RWPE2 (cell line): ENCODE measurements at regions not wholly inside any gene's neighbourhood (a gene's known extent, or its start where the extent isn't known, plus 50 kb on each side); places are given as distances from the start of the nearest gene placed in this dataset.

Experiments used
- ATAC-seq: fragments of 200-7000 bp; cut with Tn5 transposase; 3 replicates; pipeline ENCODE4 v1.9.1; 2021; ENCODE audit warnings: low read depth
- DNase-seq: peaks from one replicate; pipeline ENCODE4 v3.0.0-alpha.2; 2020; ENCODE audit warnings: low spot score
- H3K27ac ChIP-seq: fragments of 450-650 bp; 2 replicates; pipeline ENCODE4 v1.5.1; 2017; ENCODE audit warnings: mild to moderate bottlenecking; ENCODE audit not compliant: poor library complexity, severe bottlenecking
- H3K27me3 ChIP-seq: fragments of 250-450 bp; sonication (Bioruptor Pico); 2 replicates; pipeline ENCODE4 v1.5.1; 2021; ENCODE audit warnings: mild to moderate bottlenecking, moderate library complexity; ENCODE audit not compliant: insufficient read depth, poor library complexity, severe bottlenecking
- H3K36me3 ChIP-seq: fragments of 250-450 bp; sonication (Bioruptor Pico); 2 replicates; pipeline ENCODE4 v1.5.1; 2020; ENCODE audit warnings: low read depth, mild to moderate bottlenecking, moderate library complexity
- H3K4me1 ChIP-seq: fragments of 250-450 bp; sonication (Bioruptor Pico); 2 replicates; pipeline ENCODE4 v1.5.1; 2021; ENCODE audit warnings: mild to moderate bottlenecking, moderate library complexity; ENCODE audit not compliant: insufficient read depth, poor library complexity, severe bottlenecking
- H3K4me3 ChIP-seq: fragments of 250-450 bp; sonication (Bioruptor Pico); 2 replicates; pipeline ENCODE4 v1.5.1; 2021; ENCODE audit warnings: mild to moderate bottlenecking, moderate library complexity; ENCODE audit not compliant: severe bottlenecking
- H3K9me3 ChIP-seq: fragments of 250-450 bp; sonication (Bioruptor Pico); 2 replicates; pipeline ENCODE4 v1.5.1; 2021; ENCODE audit warnings: mild to moderate bottlenecking, moderate library complexity; ENCODE audit not compliant: severe bottlenecking
- TF ChIP-seq, protein P1 (sequence below): fragments of 450-650 bp; IDR thresholded peaks from one replicate; pipeline ENCODE4 v1.5.1; 2017; ENCODE audit warnings: mild to moderate bottlenecking, moderate library complexity; ENCODE audit not compliant: poor library complexity, severe bottlenecking

DNA sequence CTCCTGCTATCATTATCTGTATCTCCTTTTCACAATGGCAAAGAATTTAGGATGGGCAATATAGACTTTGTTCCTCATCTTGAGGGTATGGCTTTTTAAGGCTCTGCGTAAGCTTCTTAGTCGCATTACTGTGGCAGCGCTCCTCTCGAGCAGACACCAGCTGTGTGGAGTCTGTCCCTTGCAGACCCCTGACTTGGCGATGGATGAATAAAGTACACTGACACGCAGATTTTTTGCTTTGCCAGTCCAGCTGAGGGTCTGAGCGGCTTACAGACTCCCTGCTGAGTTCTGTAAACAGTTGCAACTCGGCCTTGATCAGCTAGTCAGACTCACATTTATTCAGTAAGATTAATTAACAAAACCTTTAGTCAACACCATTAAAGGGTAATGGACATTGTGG, 390.0 kb upstream of the CNTN5 start:
- DNase-seq (no peak), ATAC-seq (no peak)
- no peak overlapping the region for H3K4me3 ChIP-seq
- no peaks in the 10 kb centered on the region for H3K4me1 ChIP-seq
- H3K36me3 ChIP-seq: no peaks in the 10 kb centered on the region
- no peaks in the 10 kb centered on the region for H3K9me3 ChIP-seq
- H3K27ac ChIP-seq: no peak overlapping the region
- H3K27me3 ChIP-seq: no peaks in the 10 kb centered on the region
- TF ChIP-seq, protein P1, sequence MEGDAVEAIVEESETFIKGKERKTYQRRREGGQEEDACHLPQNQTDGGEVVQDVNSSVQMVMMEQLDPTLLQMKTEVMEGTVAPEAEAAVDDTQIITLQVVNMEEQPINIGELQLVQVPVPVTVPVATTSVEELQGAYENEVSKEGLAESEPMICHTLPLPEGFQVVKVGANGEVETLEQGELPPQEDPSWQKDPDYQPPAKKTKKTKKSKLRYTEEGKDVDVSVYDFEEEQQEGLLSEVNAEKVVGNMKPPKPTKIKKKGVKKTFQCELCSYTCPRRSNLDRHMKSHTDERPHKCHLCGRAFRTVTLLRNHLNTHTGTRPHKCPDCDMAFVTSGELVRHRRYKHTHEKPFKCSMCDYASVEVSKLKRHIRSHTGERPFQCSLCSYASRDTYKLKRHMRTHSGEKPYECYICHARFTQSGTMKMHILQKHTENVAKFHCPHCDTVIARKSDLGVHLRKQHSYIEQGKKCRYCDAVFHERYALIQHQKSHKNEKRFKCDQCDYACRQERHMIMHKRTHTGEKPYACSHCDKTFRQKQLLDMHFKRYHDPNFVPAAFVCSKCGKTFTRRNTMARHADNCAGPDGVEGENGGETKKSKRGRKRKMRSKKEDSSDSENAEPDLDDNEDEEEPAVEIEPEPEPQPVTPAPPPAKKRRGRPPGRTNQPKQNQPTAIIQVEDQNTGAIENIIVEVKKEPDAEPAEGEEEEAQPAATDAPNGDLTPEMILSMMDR: no peak

DNA sequence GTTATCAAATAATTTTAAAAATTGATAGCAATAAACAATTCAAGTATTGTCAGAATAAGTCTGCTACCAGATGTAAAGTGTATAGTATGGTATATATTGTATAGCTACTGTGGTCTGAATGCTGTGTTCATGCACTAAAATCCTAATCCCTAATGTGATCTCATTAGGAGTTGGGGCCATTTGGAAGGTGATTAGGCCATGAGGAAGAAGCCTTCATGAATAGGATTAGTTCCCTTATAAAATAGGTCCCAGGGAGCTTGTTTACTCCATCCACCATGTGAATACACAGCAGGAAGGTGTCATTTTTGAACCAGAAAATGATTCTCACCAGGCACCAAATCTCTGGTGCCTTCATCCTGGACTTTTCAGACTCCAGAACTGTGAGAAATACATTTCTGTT, 363.0 kb upstream of the CNTN5 start:
- no peaks in the 10 kb centered on the region for H3K27me3 ChIP-seq
- no peak overlapping the region for H3K4me3 ChIP-seq
- no peaks in the 10 kb centered on the region for H3K36me3 ChIP-seq
- DNase-seq (no peak), ATAC-seq (no peak)
- no peak overlapping the region for H3K27ac ChIP-seq
- no peaks in the 10 kb centered on the region for H3K9me3 ChIP-seq
- no peaks in the 10 kb centered on the region for H3K4me1 ChIP-seq
- TF ChIP-seq, protein P1: no peak

DNA sequence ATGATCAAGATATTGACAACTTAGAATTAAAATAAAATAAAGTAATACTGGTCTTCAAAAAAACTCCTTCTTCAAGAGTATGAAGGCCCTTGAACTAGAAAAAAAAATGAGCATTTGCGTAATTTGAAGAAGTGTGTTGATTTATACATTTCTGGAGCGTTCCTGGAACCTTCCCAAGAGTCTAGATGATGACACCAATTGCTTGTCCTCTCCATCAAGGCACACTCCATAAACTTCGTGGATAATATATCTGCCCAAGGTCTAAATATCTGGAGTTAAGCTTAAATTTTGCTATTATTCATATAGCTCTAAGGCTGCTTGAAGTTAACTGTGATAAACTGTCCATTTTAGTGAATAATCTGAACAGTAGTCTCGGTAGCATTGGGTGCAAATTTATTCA, 361.3 kb upstream of the CNTN5 start:
- Histone ChIP-seq H3K27ac (no peak overlapping the region), H3K36me3 (no peaks in the 10 kb centered on the region), H3K27me3 (no peaks in the 10 kb centered on the region), H3K9me3 (no peaks in the 10 kb centered on the region), H3K4me3 (no peak overlapping the region), H3K4me1 (no peaks in the 10 kb centered on the region)
- no peak for ATAC-seq
- TF ChIP-seq, protein P1: no peak
- no peak for DNase-seq

DNA sequence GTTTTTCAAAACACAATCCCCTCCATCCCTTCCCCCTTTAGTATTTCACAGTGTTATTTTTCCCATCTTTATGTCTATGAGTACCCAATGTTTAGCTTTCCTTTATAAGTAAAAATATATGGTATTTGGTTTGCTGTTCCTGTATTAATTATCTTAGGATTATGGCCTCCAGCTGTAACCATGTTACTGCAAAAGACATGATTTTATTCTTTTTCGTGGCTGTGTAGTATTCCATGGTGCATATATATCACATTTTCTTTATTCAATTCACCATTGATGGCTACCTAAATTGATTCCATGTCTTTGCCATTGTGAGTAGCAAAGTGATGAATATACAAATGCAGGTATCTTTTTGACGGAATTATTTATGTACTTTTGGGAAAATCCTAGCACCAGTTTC, 346.4 kb upstream of the CNTN5 start:
- no peaks in the 10 kb centered on the region for H3K4me1 ChIP-seq
- ATAC-seq (no peak), DNase-seq (no peak)
- TF ChIP-seq, protein P1: no peak
- H3K27ac ChIP-seq: no peak overlapping the region
- no peaks in the 10 kb centered on the region for H3K27me3 ChIP-seq
- H3K4me3 ChIP-seq: no peak overlapping the region
- H3K9me3 ChIP-seq: no peaks in the 10 kb centered on the region
- H3K36me3 ChIP-seq: no peaks in the 10 kb centered on the region

DNA sequence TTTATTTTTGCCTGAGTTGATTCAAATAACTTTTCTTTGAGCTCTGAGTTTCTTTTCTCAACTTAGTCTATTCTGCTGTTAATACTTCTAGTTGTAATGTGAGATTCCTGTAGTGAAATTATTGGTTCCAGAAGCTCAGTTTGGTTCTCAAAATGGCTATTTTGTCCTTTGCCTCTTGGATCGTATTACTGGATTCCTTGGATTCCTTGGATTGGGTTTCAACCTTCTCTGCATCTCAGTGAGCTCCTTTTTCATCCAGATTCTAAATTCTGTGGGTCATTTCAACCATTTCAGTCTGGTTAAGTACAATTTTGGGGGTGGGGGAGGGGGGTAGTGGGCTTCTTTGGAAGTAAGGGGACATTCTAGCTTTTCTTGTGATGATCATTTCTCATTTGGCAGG, 341.1 kb upstream of the CNTN5 start:
- H3K4me1 ChIP-seq: no peaks in the 10 kb centered on the region
- TF ChIP-seq, protein P1: no peak
- H3K27ac ChIP-seq: no peak overlapping the region
- H3K9me3 ChIP-seq: no peaks in the 10 kb centered on the region
- no peak for ATAC-seq
- H3K36me3 ChIP-seq: no peaks in the 10 kb centered on the region
- no peaks in the 10 kb centered on the region for H3K27me3 ChIP-seq
- no peak overlapping the region for H3K4me3 ChIP-seq
- DNase-seq: no peak
